ENCODE measurements at regions not wholly inside any gene's neighbourhood (a gene's known extent, or its start where the extent isn't known, plus 50 kb on each side); places are given as distances from the start of the nearest gene placed in this dataset.

DNA sequence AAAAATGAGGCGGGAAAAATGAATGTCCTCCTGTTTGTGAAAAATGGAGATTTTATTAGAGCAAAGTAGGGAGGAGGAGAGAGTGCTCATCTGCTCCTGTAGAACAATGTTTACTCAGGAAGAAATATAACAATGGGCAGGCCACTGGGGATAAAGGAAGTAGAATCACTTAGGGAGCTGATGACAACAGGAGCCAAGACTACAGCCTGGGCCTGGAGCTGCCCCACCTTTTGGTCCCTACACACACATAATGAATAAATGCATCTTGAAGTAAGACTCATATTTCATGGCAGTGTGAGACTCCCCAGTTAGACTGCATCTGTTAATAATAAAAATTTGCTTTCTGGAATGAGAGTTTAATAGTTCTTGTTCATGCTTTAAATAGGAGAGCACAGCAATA is 1939.8 kb downstream of the EFNA5 start:
- Mint-ChIP-seq H3K4me3 (no peak overlapping the region), H3K9me3 (ENCODE audit: insufficient read depth) (peaks cover 6% of the 10 kb centered on the region), H3K4me1 (no peaks in the 10 kb centered on the region), H3K27me3 (no peaks in the 10 kb centered on the region), H3K27ac (no peak overlapping the region)
- intact Hi-C loops (cut with micrococcal nuclease): no loop called here
- Histone ChIP-seq H3K27ac (ENCODE audit: low read length in 2 of 2) (no peak overlapping the region), H3K79me2 (ENCODE audit: control insufficient read depth, insufficient read depth, low read length) (no peaks in the 10 kb centered on the region), H3K9ac (ENCODE audit: low read length) (no peak overlapping the region), H3K4me2 (replicated peaks; ENCODE audit: low read depth, low read length, poor library complexity, severe bottlenecking) (no peak overlapping the region), H2AFZ (ENCODE audit: insufficient read depth, low read depth, low read length, poor library complexity, severe bottlenecking) (no peak overlapping the region), H3K36me3 (replicated peaks in 1 of 2; ENCODE audit: control extremely low read depth in 1 of 2, control insufficient read depth in 1 of 2, extremely low read depth in 1 of 2, insufficient read depth in 2 of 2, low read length in 1 of 2) (no peaks in the 10 kb centered on the region), H3K9me3 (ENCODE audit: control extremely low read depth in 1 of 3, control insufficient read depth in 2 of 3, insufficient read depth in 1 of 3, low read length in 2 of 3) (peaks cover 0 to 6% (median 0%) of the 10 kb centered on the region in 3 donors), H4K20me1 (ENCODE audit: control insufficient read depth, insufficient read depth, low read length, poor library complexity, severe bottlenecking) (no peaks in the 10 kb centered on the region), H3K27me3 (replicated peaks in 1 of 4; ENCODE audit: control extremely low read depth in 1 of 4, control insufficient read depth in 3 of 4, insufficient read depth in 4 of 4, low read length in 3 of 4) (no peaks in the 10 kb centered on the region), H3K4me3 (ENCODE audit: control extremely low read depth in 1 of 5, extremely low read depth in 1 of 5, insufficient read depth in 1 of 5, low read depth in 2 of 5, low read length in 4 of 5) (no peak overlapping the region), H3K4me1 (ENCODE audit: control insufficient read depth in 2 of 2, insufficient read depth in 2 of 2, low read length in 2 of 2) (no peaks in the 10 kb centered on the region)
- ChIA-PET CTCF (no interaction called here), POLR2A (no interaction called here)
- ATAC-seq (ENCODE audit: low read depth) (no peak), DNase-seq (no peak)
- TF ChIP-seq, protein P1, sequence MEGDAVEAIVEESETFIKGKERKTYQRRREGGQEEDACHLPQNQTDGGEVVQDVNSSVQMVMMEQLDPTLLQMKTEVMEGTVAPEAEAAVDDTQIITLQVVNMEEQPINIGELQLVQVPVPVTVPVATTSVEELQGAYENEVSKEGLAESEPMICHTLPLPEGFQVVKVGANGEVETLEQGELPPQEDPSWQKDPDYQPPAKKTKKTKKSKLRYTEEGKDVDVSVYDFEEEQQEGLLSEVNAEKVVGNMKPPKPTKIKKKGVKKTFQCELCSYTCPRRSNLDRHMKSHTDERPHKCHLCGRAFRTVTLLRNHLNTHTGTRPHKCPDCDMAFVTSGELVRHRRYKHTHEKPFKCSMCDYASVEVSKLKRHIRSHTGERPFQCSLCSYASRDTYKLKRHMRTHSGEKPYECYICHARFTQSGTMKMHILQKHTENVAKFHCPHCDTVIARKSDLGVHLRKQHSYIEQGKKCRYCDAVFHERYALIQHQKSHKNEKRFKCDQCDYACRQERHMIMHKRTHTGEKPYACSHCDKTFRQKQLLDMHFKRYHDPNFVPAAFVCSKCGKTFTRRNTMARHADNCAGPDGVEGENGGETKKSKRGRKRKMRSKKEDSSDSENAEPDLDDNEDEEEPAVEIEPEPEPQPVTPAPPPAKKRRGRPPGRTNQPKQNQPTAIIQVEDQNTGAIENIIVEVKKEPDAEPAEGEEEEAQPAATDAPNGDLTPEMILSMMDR (IDR thresholded peaks at IDR 0.05): no peak
- TF ChIP-seq EZH2 (IDR thresholded peaks at IDR 0.05; ENCODE audit: borderline replicate concordance, insufficient read depth, low read depth, low read length, poor library complexity, severe bottlenecking): no peak
- WGBS (ENCODE audit: insufficient coverage): 100% methylated on average over 1 of the region's 1 CpG

- no peak overlapping the region for H3K27ac Mint-ChIP-seq
- peaks cover 0 to 18% (median 0%) of the 10 kb centered on the region in 3 donors for H3K9me3 ChIP-seq (ENCODE audit: control extremely low read depth in 1 of 3, control insufficient read depth in 2 of 3, insufficient read depth in 1 of 3, low read length in 2 of 3)
- DNase-seq: no peak
- 80% methylated on average over 4 of the region's 4 CpGs for WGBS (ENCODE audit: insufficient coverage)
- H3K4me3 ChIP-seq (ENCODE audit: control extremely low read depth in 1 of 5, extremely low read depth in 1 of 5, insufficient read depth in 1 of 5, low read depth in 2 of 5, low read length in 4 of 5): no peak overlapping the region
- H3K9ac ChIP-seq (ENCODE audit: low read length): no peak overlapping the region
- no peaks in the 10 kb centered on the region for H4K20me1 ChIP-seq (ENCODE audit: control insufficient read depth, insufficient read depth, low read length, poor library complexity, severe bottlenecking)
- no peak for ATAC-seq (ENCODE audit: low read depth)
- H3K4me1 Mint-ChIP-seq: no peaks in the 10 kb centered on the region
- intact Hi-C loops (cut with micrococcal nuclease): no loop called here
- H3K4me2 ChIP-seq (replicated peaks; ENCODE audit: low read depth, low read length, poor library complexity, severe bottlenecking): no peak overlapping the region
- H3K4me3 Mint-ChIP-seq: no peak overlapping the region
- TF ChIP-seq EZH2 (IDR thresholded peaks at IDR 0.05; ENCODE audit: borderline replicate concordance, insufficient read depth, low read depth, low read length, poor library complexity, severe bottlenecking): no peak
- TF ChIP-seq, protein P1 (IDR thresholded peaks at IDR 0.05): no peak
- H2AFZ ChIP-seq (ENCODE audit: insufficient read depth, low read depth, low read length, poor library complexity, severe bottlenecking): no peak overlapping the region
- ChIA-PET CTCF (no interaction called here), POLR2A (no interaction called here)
- no peak overlapping the region for H3K27ac ChIP-seq (ENCODE audit: low read length in 2 of 2)
- H3K27me3 ChIP-seq (replicated peaks in 1 of 4; ENCODE audit: control extremely low read depth in 1 of 4, control insufficient read depth in 3 of 4, insufficient read depth in 4 of 4, low read length in 3 of 4): no peaks in the 10 kb centered on the region
- no peaks in the 10 kb centered on the region for H3K27me3 Mint-ChIP-seq
- H3K9me3 Mint-ChIP-seq (ENCODE audit: insufficient read depth): peaks cover 11% of the 10 kb centered on the region
- no peaks in the 10 kb centered on the region for H3K36me3 ChIP-seq (replicated peaks in 1 of 2; ENCODE audit: control extremely low read depth in 1 of 2, control insufficient read depth in 1 of 2, extremely low read depth in 1 of 2, insufficient read depth in 2 of 2, low read length in 1 of 2)
- H3K79me2 ChIP-seq (ENCODE audit: control insufficient read depth, insufficient read depth, low read length): no peaks in the 10 kb centered on the region
- no peaks in the 10 kb centered on the region for H3K4me1 ChIP-seq (ENCODE audit: control insufficient read depth in 2 of 2, insufficient read depth in 2 of 2, low read length in 2 of 2)
Measured at GRCh38 chr5:105726093-105726492, 1944.6 kb downstream of the EFNA5 start.
